ENCODE measurements at regions not wholly inside any gene's neighbourhood (a gene's known extent, or its start where the extent isn't known, plus 50 kb on each side); places are given as distances from the start of the nearest gene placed in this dataset.

DNA sequence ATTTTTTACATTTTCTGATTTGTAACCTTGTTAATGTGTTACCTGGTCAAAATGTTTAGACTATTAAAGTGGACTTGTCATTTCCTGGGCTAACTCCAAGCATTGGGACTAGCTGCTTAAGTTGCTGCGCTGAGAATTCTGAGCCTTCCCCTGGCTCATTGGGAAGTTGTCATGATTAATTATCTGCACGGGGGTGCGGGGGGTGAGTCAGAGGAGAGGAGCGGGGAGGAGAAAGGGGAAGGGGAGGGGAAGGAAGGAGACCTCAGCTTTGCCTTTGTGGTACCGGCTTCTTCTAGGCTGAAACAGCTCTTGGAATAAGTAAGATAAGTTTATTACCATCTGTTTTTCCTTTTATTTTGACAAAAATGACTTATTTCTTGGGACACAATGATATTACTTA is 52.9 kb upstream of the APCDD1 start:
- TF ChIP-seq, protein P1, sequence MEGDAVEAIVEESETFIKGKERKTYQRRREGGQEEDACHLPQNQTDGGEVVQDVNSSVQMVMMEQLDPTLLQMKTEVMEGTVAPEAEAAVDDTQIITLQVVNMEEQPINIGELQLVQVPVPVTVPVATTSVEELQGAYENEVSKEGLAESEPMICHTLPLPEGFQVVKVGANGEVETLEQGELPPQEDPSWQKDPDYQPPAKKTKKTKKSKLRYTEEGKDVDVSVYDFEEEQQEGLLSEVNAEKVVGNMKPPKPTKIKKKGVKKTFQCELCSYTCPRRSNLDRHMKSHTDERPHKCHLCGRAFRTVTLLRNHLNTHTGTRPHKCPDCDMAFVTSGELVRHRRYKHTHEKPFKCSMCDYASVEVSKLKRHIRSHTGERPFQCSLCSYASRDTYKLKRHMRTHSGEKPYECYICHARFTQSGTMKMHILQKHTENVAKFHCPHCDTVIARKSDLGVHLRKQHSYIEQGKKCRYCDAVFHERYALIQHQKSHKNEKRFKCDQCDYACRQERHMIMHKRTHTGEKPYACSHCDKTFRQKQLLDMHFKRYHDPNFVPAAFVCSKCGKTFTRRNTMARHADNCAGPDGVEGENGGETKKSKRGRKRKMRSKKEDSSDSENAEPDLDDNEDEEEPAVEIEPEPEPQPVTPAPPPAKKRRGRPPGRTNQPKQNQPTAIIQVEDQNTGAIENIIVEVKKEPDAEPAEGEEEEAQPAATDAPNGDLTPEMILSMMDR (conservative IDR thresholded peaks at IDR 0.05; ENCODE audit: low read length): no peak
- no peak for TF ChIP-seq EZH2phosphoT487 (IDR thresholded peaks at IDR 0.05; ENCODE audit: borderline replicate concordance)
- Histone ChIP-seq H3F3A (ENCODE audit: low read depth) (no peaks in the 10 kb centered on the region), H3K4me2 (ENCODE audit: low read depth, low read length, poor library complexity, severe bottlenecking) (no peak overlapping the region)

GRCh38 chr18:10401930-10402329 is 52.5 kb upstream of the APCDD1 start:
- H3F3A ChIP-seq (ENCODE audit: low read depth): no peaks in the 10 kb centered on the region
- no peaks in the 10 kb centered on the region for H3K4me1 ChIP-seq (ENCODE audit: insufficient read depth, low read length, poor library complexity, severe bottlenecking)
- no peak overlapping the region for H2AFZ ChIP-seq (ENCODE audit: low read length)
- no peak for TF ChIP-seq EZH2phosphoT487 (IDR thresholded peaks at IDR 0.05; ENCODE audit: borderline replicate concordance)
- TF ChIP-seq, protein P1 (conservative IDR thresholded peaks at IDR 0.05; ENCODE audit: low read length): no peak
- H3K4me2 ChIP-seq (ENCODE audit: low read depth, low read length, poor library complexity, severe bottlenecking): no peak overlapping the region
- H3K9me2 ChIP-seq (replicated peaks; ENCODE audit: low read depth, low read length): no peaks in the 10 kb centered on the region
- H3K27me3 ChIP-seq (ENCODE audit: insufficient read depth, low read length, poor library complexity, severe bottlenecking): no peaks in the 10 kb centered on the region
- H4K20me1 ChIP-seq (ENCODE audit: insufficient read depth, low read length, poor library complexity, severe bottlenecking): no peaks in the 10 kb centered on the region
- H3K79me2 ChIP-seq (ENCODE audit: insufficient read depth, low read length): no peaks in the 10 kb centered on the region
- H3K36me3 ChIP-seq (ENCODE audit: insufficient read depth, low read length): no peaks in the 10 kb centered on the region
- H3K4me3 ChIP-seq (ENCODE audit: low read length, poor library complexity, severe bottlenecking): no peak overlapping the region
- no peak overlapping the region for H3K9ac ChIP-seq (ENCODE audit: low read depth, low read length, poor library complexity, severe bottlenecking)
- H3K9me3 ChIP-seq (ENCODE audit: insufficient read depth, low read depth, low read length): no peaks in the 10 kb centered on the region

More for the DNA sequence above, 52.9 kb upstream of the APCDD1 start:
- Histone ChIP-seq H2AFZ (ENCODE audit: low read length) (no peak overlapping the region), H3K36me3 (ENCODE audit: insufficient read depth, low read length) (no peaks in the 10 kb centered on the region), H3K79me2 (ENCODE audit: insufficient read depth, low read length) (no peaks in the 10 kb centered on the region), H3K9ac (ENCODE audit: low read depth, low read length, poor library complexity, severe bottlenecking) (no peak overlapping the region), H3K9me2 (replicated peaks; ENCODE audit: low read depth, low read length) (no peaks in the 10 kb centered on the region), H4K20me1 (ENCODE audit: insufficient read depth, low read length, poor library complexity, severe bottlenecking) (no peaks in the 10 kb centered on the region), H3K4me3 (ENCODE audit: low read length, poor library complexity, severe bottlenecking) (no peak overlapping the region), H3K4me1 (ENCODE audit: insufficient read depth, low read length, poor library complexity, severe bottlenecking) (no peaks in the 10 kb centered on the region), H3K27me3 (ENCODE audit: insufficient read depth, low read length, poor library complexity, severe bottlenecking) (no peaks in the 10 kb centered on the region), H3K9me3 (ENCODE audit: insufficient read depth, low read depth, low read length) (no peaks in the 10 kb centered on the region)

DNA sequence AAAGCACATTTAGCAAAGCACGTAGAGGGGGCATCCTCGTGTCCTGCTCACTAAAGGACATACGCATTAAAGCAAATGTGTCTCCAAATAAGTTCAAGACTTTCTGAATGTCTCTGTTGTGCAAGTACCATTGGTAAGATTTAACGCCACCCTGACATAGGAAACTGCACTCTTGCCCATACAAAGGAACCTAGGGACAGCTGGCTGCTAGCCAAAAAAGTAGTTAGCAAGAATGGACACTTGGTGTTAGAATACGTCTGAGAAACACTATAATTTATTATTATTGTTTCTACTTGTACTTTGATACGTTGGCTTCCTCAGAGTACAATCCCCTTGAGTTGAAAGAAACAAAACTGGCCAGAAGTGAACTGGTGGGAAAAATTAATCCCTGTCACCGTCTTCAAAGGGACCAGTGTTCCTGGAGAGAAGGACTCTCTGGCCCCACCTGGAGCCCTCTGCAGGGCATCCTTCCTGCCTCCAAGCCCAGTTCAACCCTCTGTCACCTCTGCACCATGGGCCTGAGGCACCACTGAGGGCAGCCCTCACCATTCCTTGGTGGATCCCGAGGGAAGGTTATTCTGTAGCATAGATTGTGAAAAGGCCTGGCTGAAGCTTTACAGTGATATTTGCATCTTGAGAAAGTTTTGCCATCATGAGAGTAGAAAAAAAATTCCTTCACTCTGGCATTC is 51.4 kb upstream of the APCDD1 start:
- Histone ChIP-seq H3K79me2 (ENCODE audit: insufficient read depth, low read length) (no peaks in the 10 kb centered on the region), H4K20me1 (ENCODE audit: insufficient read depth, low read length, poor library complexity, severe bottlenecking) (no peaks in the 10 kb centered on the region), H3F3A (ENCODE audit: low read depth) (no peaks in the 10 kb centered on the region), H3K4me1 (ENCODE audit: insufficient read depth, low read length, poor library complexity, severe bottlenecking) (no peaks in the 10 kb centered on the region), H3K36me3 (ENCODE audit: insufficient read depth, low read length) (no peaks in the 10 kb centered on the region), H3K9me2 (replicated peaks; ENCODE audit: low read depth, low read length) (no peaks in the 10 kb centered on the region), H3K4me2 (ENCODE audit: low read depth, low read length, poor library complexity, severe bottlenecking) (no peak overlapping the region), H3K4me3 (ENCODE audit: low read length, poor library complexity, severe bottlenecking) (no peak overlapping the region), H3K27me3 (ENCODE audit: insufficient read depth, low read length, poor library complexity, severe bottlenecking) (no peaks in the 10 kb centered on the region), H2AFZ (ENCODE audit: low read length) (no peak overlapping the region), H3K9ac (ENCODE audit: low read depth, low read length, poor library complexity, severe bottlenecking) (no peak overlapping the region), H3K9me3 (ENCODE audit: insufficient read depth, low read depth, low read length) (no peaks in the 10 kb centered on the region)
- no peak for TF ChIP-seq EZH2phosphoT487 (IDR thresholded peaks at IDR 0.05; ENCODE audit: borderline replicate concordance)
- TF ChIP-seq, protein P1 (conservative IDR thresholded peaks at IDR 0.05; ENCODE audit: low read length): no peak
